Liver (tissue), 3 donors: ENCODE measurements at regions not wholly inside any gene's neighbourhood (a gene's known extent, or its start where the extent isn't known, plus 50 kb on each side); places are given as distances from the start of the nearest gene placed in this dataset.

ENCODE experiments used
- ATF3 ChIP-seq: IDR thresholded peaks from 2 replicates; pipeline ENCODE4 v1.6.1; 2016; ENCODE audit warnings: antibody characterized with exemption
- CTCF ChIP-seq: fragments of 150-350 bp; IDR thresholded peaks from 2 replicates; pipeline ENCODE4 v1.5.1; 2017; ENCODE audit warnings: improper control_type of control experiment, low read depth, low read length; ENCODE audit not compliant: missing input control
- EGR1 ChIP-seq, 2 donors: IDR thresholded peaks; 2 replicates each; pipeline ENCODE4 v1.6.1; 2016 to 2018; ENCODE audit warnings: antibody characterized with exemption in 2 of 2, low read depth in 2 of 2
- GABPA ChIP-seq, 2 donors: IDR thresholded peaks in 1 of 2; conservative IDR thresholded peaks in 1 of 2; 2 replicates each; pipeline ENCODE4 v1.6.1; 2016; ENCODE audit warnings: antibody characterized with exemption in 2 of 2, mild to moderate bottlenecking in 1 of 2, moderate library complexity in 1 of 2
- MAX ChIP-seq: IDR thresholded peaks from 2 replicates; pipeline ENCODE4 v1.6.1; 2016; ENCODE audit warnings: antibody characterized with exemption
- NR2F2 ChIP-seq: IDR thresholded peaks from 2 replicates; pipeline ENCODE4 v1.6.1; 2016; ENCODE audit warnings: antibody characterized with exemption
- SP1 ChIP-seq: IDR thresholded peaks from 2 replicates; pipeline ENCODE4 v1.6.1; 2018; ENCODE audit warnings: antibody characterized with exemption, mild to moderate bottlenecking
- TAF1 ChIP-seq: conservative IDR thresholded peaks from 2 replicates; pipeline ENCODE4 v1.6.1; 2016; ENCODE audit warnings: antibody characterized with exemption, mild to moderate bottlenecking
- YY1 ChIP-seq: IDR thresholded peaks from 2 replicates; pipeline ENCODE4 v1.6.1; 2016; ENCODE audit warnings: antibody characterized with exemption, mild to moderate bottlenecking
- donor health status: healthy.
- donor health status: healthy.

GRCh38 chr2:57075226-57075625, 891.4 kb downstream of the CCDC85A start:
- TF ChIP-seq NR2F2 (no peak), CTCF (no peak), TAF1 (no peak), ATF3 (no peak), SP1 (no peak), YY1 (no peak), MAX (no peak), GABPA (IDR thresholded peaks at IDR 0.05 in 1 of 2, conservative IDR thresholded peaks at IDR 0.05 in 1 of 2) (no peak), EGR1 (IDR thresholded peaks at IDR 0.05; ENCODE audit: low read depth in 2 of 2) (no peak)
